Astrocyte (in vitro differentiated cells and primary cell): ENCODE measurements at regions not wholly inside any gene's neighbourhood (a gene's known extent, or its start where the extent isn't known, plus 50 kb on each side); places are given as distances from the start of the nearest gene placed in this dataset.

Experiments
- DNase-seq: peaks from one replicate; pipeline ENCODE4 v3.0.0-alpha.2; 2010; ENCODE audit warnings: low read depth
- FAIRE-seq: peaks from 2 replicates; lab custom pipeline; 2011; peaks lifted over from hg19 to GRCh38; lab: Jason Lieb, UNC
- H2AFZ ChIP-seq: 2 replicates; pipeline ENCODE4 v1.6.0; 2012; ENCODE audit warnings: low read depth, low read length, inconsistent platforms
- H3K27ac ChIP-seq: 2 replicates; pipeline ENCODE4 v1.5.1; 2011; ENCODE audit warnings: low read depth, low read length, inconsistent platforms
- H3K27me3 ChIP-seq: 2 replicates; pipeline ENCODE4 v1.6.0; 2011; ENCODE audit warnings: low read length, inconsistent platforms; ENCODE audit not compliant: insufficient read depth
- H3K36me3 ChIP-seq: 2 replicates; pipeline ENCODE4 v1.5.1; 2011; ENCODE audit warnings: low read length, inconsistent platforms; ENCODE audit not compliant: insufficient read depth
- H3K4me1 ChIP-seq: 2 replicates; pipeline ENCODE4 v1.5.1; 2011; ENCODE audit warnings: low read length, inconsistent platforms; ENCODE audit not compliant: insufficient read depth
- H3K4me2 ChIP-seq: 2 replicates; pipeline ENCODE4 v1.6.0; 2012; ENCODE audit warnings: low read length, inconsistent platforms
- H3K4me3 ChIP-seq: 2 replicates; pipeline ENCODE4 v1.5.1; 2011; ENCODE audit warnings: low read depth, mild to moderate bottlenecking, low read length, inconsistent platforms; ENCODE audit not compliant: insufficient read depth
- H3K79me2 ChIP-seq: 2 replicates; pipeline ENCODE4 v1.6.0; 2012; ENCODE audit warnings: mild to moderate bottlenecking, low read length, inconsistent platforms; ENCODE audit not compliant: insufficient read depth
- H3K9ac ChIP-seq: 2 replicates; pipeline ENCODE4 v1.6.0; 2012; ENCODE audit warnings: mild to moderate bottlenecking, low read length, inconsistent platforms
- H3K9me3 ChIP-seq: 2 replicates; pipeline ENCODE4 v1.5.1; 2012; ENCODE audit warnings: low read depth, mild to moderate bottlenecking, low read length, inconsistent platforms; ENCODE audit not compliant: insufficient read depth
- H4K20me1 ChIP-seq: 2 replicates; pipeline ENCODE4 v1.6.0; 2012; ENCODE audit warnings: low read length, inconsistent platforms; ENCODE audit not compliant: insufficient read depth
- H3K27ac Mint-ChIP-seq: one replicate; pipeline ENCODE4 v1.8.0; 2021; ENCODE audit warnings: mild to moderate bottlenecking, mixed read lengths; ENCODE audit not compliant: unreplicated experiment
- H3K27me3 Mint-ChIP-seq: one replicate; pipeline ENCODE4 v1.8.0; 2021; ENCODE audit warnings: low read depth, mixed read lengths; ENCODE audit not compliant: unreplicated experiment
- H3K36me3 Mint-ChIP-seq: one replicate; pipeline ENCODE4 v1.8.0; 2021; ENCODE audit warnings: low read depth, mixed read lengths; ENCODE audit not compliant: unreplicated experiment
- H3K4me1 Mint-ChIP-seq: one replicate; pipeline ENCODE4 v1.8.0; 2021; ENCODE audit warnings: low read depth, mixed read lengths; ENCODE audit not compliant: unreplicated experiment
- H3K4me3 Mint-ChIP-seq: one replicate; pipeline ENCODE4 v1.8.0; 2021; ENCODE audit warnings: mild to moderate bottlenecking, moderate library complexity, mixed read lengths; ENCODE audit not compliant: unreplicated experiment
- H3K9me3 Mint-ChIP-seq: one replicate; pipeline ENCODE4 v1.8.0; 2021; ENCODE audit warnings: mild to moderate bottlenecking, mixed read lengths; ENCODE audit not compliant: unreplicated experiment
- CTCF ChIP-seq: IDR thresholded peaks from 2 replicates; pipeline ENCODE4 v1.5.1; 2011; ENCODE audit warnings: low read depth, mild to moderate bottlenecking, inconsistent platforms, low read length, moderate library complexity; ENCODE audit not compliant: insufficient read depth
- EZH2 ChIP-seq: IDR thresholded peaks from 2 replicates; pipeline ENCODE4 v1.6.1; 2012; ENCODE audit warnings: mild to moderate bottlenecking, low read length, inconsistent platforms; ENCODE audit not compliant: insufficient read depth

- Mint-ChIP-seq H3K4me1 (peaks cover 6% of the 10 kb centered on the region), H3K27me3 (peaks cover 52% of the 10 kb centered on the region), H3K4me3 (no peak overlapping the region), H3K9me3 (no peaks in the 10 kb centered on the region), H3K27ac (no peak overlapping the region), H3K36me3 (no peaks in the 10 kb centered on the region)
- Histone ChIP-seq H3K4me1 (peaks cover 5% of the 10 kb centered on the region), H3K27me3 (no peaks in the 10 kb centered on the region), H2AFZ (no peak overlapping the region), H3K36me3 (no peaks in the 10 kb centered on the region), H4K20me1 (no peaks in the 10 kb centered on the region), H3K79me2 (no peaks in the 10 kb centered on the region), H3K27ac (no peak overlapping the region), H3K9ac (no peak overlapping the region), H3K4me3 (no peak overlapping the region), H3K9me3 (no peaks in the 10 kb centered on the region), H3K4me2 (no peak overlapping the region)
- DNase-seq (no peak), FAIRE-seq (no peak)
- no peak for TF ChIP-seq CTCF
Measured at GRCh38 chr10:124285587-124286527, 132.9 kb downstream of the OAT start.

- H3K4me3 ChIP-seq = no peak overlapping the region
- no peaks in the 10 kb centered on the region for H3K4me1 Mint-ChIP-seq
- no peak for FAIRE-seq
Measured at GRCh38 chr10:124283949-124284250, 134.8 kb downstream of the OAT start.

More at GRCh38 chr10:124283949-124284250, 134.8 kb downstream of the OAT start:
- no peaks in the 10 kb centered on the region for H3K27me3 ChIP-seq
- H2AFZ ChIP-seq = no peak overlapping the region
- H3K27ac ChIP-seq = no peak overlapping the region
- H3K36me3 ChIP-seq = no peaks in the 10 kb centered on the region
- no peak overlapping the region for H3K4me2 ChIP-seq
- no peaks in the 10 kb centered on the region for H4K20me1 ChIP-seq
- H3K27ac Mint-ChIP-seq = no peak overlapping the region
- DNase-seq = no peak
- no peak overlapping the region for H3K9ac ChIP-seq
- no peak overlapping the region for H3K4me3 Mint-ChIP-seq
- no peaks in the 10 kb centered on the region for H3K4me1 ChIP-seq
- H3K9me3 Mint-ChIP-seq = peaks cover 4% of the 10 kb centered on the region
- H3K36me3 Mint-ChIP-seq = no peaks in the 10 kb centered on the region
- no peaks in the 10 kb centered on the region for H3K79me2 ChIP-seq
- peaks cover 61% of the 10 kb centered on the region for H3K27me3 Mint-ChIP-seq
- TF ChIP-seq CTCF (no peak), EZH2 (no peak)
- no peaks in the 10 kb centered on the region for H3K9me3 ChIP-seq
